ENCODE measurements at regions not wholly inside any gene's neighbourhood (a gene's known extent, or its start where the extent isn't known, plus 50 kb on each side); places are given as distances from the start of the nearest gene placed in this dataset.
"Not testable (repeated sequence)": the region's sequence is repeated elsewhere in the genome, so short reads cannot be mapped to it uniquely, and the experiment has no call there.

DNA sequence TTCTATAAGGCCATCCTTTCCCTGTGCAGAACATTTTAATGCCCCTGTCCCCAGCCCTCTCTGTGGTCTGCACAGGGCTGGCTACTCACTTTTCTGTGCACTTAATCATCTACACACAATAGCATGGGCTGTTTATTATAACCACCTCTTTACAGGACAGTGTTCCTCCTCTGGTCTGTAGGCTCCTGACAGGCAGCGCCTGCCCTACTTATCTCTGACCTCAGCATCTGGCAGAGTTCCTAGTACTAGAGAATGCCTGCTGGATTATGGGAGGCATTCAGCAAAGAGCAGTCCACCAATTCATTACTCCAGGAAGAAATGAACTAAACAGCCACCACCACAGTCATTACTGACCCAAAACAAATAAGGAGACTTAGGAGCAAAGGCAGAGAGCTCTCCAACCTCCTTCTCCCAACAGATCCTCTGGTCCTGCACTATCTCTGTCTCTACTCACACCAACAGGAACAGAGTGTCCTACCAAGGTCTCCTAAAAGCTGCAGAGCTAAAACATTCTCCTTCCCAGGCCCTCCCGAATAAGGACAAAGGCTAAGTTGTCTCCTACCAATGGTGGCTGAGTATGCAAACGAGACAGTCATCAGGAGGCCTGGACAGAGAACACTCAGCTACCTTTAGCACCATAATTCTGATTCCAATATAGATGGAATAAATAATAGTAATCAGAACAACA, 279.2 kb downstream of the QDPR start:
- DNase-seq: no peak

GRCh38 chr4:17231880-17232475, 279.9 kb downstream of the QDPR start:
- DNase-seq: not testable (repeated sequence)

GRCh38 chr4:17230727-17231126, 281.2 kb downstream of the QDPR start:
- no peak for DNase-seq

GRCh38 chr4:17220816-17221215, 291.1 kb downstream of the QDPR start:
- no peak for DNase-seq

- no peak for DNase-seq
These were observed 293.1 kb downstream of the QDPR start for GRCh38 chr4:17218786-17219185.

DNA sequence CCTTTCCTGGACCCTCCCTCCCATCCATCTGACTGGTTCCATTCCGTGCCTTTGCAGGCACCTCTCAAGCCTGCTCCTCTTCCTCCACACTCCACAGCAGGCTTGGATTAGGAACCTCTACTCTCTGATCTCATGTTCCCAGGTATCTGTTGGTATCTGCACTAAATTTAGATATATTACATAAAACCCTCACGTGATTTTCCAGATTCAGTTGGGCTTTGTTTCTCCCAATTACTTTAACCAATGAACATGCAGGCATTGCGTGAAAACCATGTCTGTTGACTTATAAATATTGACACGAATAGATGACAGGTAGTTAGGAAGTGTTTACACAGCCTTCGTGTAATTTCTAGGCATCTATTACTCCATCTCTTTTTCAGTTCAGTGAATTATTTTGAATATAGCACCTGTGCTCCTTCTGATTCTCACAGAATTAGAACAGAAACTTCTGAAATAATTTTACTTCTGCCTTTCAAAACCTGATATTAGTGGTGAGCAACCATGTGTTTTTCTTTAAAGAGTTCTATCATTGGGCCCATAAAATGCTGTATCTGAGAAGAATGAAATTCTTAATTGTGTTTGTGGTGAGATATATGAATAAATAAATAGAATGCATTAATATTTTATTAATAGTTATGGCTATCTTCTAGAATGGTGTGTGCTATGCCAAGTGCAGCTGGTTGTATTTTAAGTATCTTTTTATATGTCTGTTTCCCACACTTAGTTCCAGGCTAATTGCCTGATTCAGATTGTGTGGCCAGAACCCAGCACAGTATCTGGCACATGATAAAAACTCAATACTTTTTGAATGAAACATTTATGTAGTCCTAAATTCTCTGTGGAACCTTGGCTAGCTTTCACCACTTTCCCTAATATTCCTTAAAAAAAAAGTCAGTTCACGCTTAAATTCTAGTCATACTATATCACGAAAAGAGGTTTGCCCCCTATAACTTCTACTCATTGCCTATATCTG, 304.8 kb downstream of the QDPR start:
- DNase-seq: no peak

GRCh38 chr4:17204908-17205307, 306.5 kb upstream of the LDB2 start:
- no peak for DNase-seq

DNA sequence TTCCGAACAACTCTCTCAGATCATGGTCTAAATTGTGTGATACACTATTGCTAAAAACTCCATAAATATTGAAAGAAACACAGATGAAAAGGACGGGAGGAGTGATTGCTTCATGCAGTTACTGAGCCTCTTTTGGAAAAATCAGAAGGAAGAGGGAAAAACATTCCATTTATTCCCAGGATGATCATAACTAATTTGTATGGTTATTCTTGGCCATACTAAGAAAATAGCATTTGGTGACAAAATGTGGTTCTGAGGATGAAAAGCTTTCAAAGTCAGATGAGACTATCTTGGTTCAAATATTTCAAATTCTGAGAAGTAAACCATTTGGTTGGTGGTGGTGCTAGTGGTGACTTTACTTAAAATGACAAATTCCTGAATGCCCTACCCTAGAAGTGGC, 305.4 kb upstream of the LDB2 start:
- no peak for DNase-seq

DNA sequence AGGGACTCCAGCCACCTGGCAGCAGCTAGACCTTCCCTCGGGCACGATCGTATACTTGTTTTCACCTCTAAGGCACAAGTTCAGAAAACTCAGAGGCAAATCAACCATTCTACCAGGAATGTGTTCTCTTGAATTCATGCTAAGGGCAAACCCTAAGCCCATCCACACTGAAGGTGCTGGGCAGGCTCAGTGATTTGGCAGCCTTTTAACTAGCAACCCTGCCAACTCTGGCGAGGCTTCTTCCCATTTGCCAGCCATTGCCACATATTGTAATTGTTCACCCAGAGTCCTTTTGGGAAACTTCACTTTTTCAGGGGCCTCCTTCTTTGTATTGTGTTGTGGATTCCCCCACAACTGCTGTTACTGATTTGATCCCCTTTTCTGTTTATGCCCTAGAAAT, 298.6 kb upstream of the LDB2 start:
- no peak for DNase-seq

DNA sequence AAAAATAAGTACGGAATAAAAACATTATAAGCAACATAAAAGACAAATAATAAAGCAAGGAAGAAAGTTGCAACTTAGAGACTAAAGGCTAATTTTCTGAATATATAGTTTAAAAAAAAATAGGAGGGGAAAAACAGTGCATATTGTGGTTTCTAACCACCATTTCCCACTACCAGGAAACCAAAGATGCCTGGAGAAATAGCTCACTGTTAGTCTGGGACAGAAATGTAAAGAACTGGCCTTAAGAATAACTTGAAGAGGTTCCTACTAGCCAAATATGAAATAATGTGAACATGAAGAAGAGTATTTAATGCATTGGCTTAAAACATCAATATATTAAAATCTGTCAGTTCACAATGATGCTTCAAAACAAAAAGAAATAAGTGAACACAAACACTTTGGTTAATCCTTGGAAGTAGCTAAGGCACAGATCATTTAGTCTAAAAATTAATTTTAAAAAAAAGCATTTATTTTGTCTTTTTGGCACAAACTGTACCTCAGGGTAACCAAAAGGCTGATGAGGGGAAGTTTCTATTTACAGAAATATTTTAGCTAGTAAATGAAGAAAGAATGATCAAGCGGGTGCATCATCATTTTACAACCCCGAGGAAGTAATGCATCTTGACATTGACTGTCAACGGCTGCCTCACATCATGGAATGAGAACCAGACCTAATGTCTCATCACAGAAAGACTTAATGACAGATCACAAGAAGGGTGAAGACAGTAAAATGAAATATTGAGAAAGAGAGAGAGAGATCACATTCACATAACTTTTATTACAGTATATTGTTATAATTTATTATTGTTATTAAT, 297.2 kb upstream of the LDB2 start:
- DNase-seq: no peak

DNA sequence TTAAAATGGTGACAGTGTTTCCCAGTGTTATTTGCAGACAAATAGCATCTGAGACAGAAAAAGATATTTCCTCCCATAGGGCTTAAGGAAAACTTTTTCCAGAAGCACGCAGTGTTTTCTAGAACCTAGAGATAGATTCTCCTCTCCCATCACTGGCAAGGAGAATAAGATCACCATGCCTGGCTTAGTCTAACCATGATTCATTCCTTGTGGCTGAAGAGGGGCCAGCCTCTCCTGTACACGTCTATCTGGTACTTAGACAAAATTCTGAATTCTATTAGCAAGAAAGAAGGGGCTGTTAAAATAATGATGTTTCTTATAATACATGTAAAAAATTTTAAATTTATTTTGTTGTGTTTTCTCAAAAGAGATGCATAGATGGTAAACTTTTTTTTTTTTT, 296.1 kb upstream of the LDB2 start:
- DNase-seq: no peak

DNA sequence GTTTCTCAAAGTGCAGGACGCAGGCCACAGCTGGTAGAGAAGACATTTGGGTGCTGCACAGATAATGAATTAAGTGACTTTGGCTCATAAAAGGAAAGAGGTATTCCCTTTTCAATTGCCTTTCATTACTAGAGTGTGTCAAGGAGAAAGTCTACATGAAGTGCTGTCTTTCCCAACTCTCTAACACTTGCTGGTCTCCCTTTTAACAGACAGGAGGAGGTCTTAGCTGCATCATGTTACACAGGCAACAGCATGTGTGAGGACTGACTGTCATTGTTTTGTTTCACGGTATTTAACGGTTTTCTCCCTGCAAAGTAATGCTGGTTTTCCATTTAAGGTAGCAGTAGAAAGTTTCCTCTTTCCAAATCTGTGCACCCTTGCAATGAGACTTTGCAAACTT, 291.3 kb upstream of the LDB2 start:
- no peak for DNase-seq

GRCh38 chr4:17189401-17189720, 290.9 kb upstream of the LDB2 start:
- DNase-seq: no peak

DNA sequence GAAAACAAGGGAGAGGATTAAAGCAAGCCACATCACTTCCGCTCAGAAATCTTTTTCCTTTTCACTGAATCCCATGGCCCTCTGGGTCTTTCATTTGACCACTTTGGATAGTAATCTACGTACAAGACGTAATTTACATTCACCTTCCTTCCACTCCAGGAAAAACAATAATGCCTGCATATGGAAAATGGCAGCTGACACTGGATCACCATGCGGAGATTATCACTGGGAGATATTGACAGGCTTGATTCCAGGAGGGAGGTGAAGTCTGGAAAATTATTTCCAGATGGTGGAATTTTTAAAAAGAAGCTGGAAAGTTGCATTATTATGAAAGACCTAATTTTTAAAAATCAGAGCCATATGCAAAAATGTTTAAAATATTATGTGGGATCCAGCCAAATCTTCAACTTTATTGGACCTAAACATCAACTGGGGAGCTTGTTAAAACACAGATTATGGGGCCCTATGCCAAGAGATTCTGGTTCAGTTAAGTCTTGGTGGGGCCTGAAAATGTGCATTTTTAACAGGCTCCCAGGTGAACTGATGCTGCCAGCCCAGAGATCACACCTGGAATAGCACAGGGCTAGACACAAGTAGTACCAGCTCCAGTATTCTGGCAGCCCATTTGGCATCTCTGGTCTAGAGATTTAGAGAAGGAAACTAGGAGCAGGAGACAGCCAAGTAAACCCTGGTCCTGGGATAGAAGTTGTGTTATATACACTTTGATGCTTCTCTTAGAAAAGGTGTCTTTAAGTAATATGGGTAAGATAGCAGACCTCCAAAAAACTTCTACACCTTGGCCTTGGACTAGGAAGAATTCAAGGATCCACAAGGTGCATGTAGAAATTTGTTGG, 290.3 kb upstream of the LDB2 start:
- DNase-seq: no peak

- DNase-seq: no peak
These were observed 289.7 kb upstream of the LDB2 start for GRCh38 chr4:17188125-17188524.

GRCh38 chr4:17187003-17187402, 288.6 kb upstream of the LDB2 start:
- no peak for DNase-seq

DNA sequence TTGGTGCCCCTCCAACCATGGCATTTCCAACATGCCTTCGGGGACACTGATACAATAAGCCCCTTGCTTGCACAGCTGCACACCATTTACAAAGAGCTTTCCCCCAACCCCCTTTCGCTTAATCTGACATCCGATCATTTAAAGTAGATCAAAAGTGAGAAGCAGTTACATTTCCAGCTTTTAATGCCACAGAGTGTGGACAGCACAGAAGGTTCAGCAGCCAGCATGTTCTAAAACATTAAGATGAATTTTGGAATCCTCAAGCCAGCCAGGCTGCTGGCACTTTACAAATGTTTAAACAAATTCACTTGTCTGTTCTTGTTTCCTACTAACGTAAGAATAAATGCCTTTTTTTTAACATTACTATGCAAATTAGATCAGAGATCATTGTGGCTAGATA, 284.4 kb upstream of the LDB2 start:
- no peak for DNase-seq

- no peak for DNase-seq
These were observed 276.3 kb upstream of the LDB2 start for GRCh38 chr4:17174751-17175150.

GRCh38 chr4:17173300-17173699, 274.9 kb upstream of the LDB2 start:
- DNase-seq: no peak

GRCh38 chr4:17170131-17170530, 271.7 kb upstream of the LDB2 start:
- DNase-seq: no peak

GRCh38 chr4:17169699-17170098, 271.3 kb upstream of the LDB2 start:
- no peak for DNase-seq

DNA sequence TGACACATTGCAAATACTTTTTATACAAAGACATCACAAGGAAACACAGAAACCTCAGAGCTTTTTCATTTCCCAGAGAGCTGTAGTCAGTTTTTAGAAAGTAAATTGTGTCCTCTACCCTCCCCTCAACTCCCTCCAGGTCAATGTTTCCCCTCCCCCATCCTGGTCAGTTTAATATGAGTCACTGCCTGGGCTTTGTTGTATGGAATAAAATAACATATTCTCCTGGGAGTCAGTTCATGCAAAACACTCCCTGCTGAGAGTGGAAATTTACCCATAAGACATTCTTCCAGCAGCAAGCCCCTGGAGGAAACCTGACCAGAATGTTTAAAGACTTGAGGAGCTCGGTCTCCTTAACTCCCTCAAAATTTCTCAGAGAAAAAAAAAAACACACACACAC, 270.1 kb upstream of the LDB2 start:
- DNase-seq: no peak
